DOHH2 (cell line): ENCODE measurements at regions not wholly inside any gene's neighbourhood (a gene's known extent, or its start where the extent isn't known, plus 50 kb on each side); places are given as distances from the start of the nearest gene placed in this dataset.

Experiments used
- H3F3A ChIP-seq: fragments of 200-600 bp; sonication (generic), shearing (Covaris generic); 2 replicates; pipeline ENCODE4 v1.6.0; 2016; ENCODE audit warnings: antibody characterized with exemption, mild to moderate bottlenecking; ENCODE audit not compliant: control insufficient read depth, insufficient read depth
- H3K27ac ChIP-seq: fragments of 200-600 bp; sonication (generic); 2 replicates; pipeline ENCODE4 v1.5.1; 2014; ENCODE audit warnings: low read depth, mild to moderate bottlenecking, low read length, moderate library complexity
- H3K27me3 ChIP-seq: fragments of 200-600 bp; sonication (generic); 2 replicates; pipeline ENCODE4 v1.6.1; 2014; ENCODE audit warnings: mild to moderate bottlenecking, low read length, mixed read lengths; ENCODE audit not compliant: control insufficient read depth
- H3K36me3 ChIP-seq: fragments of 200-600 bp; sonication (generic); 2 replicates; pipeline ENCODE4 v1.6.1; 2014; ENCODE audit warnings: mild to moderate bottlenecking, low read length, moderate library complexity, mixed read lengths; ENCODE audit not compliant: control insufficient read depth
- H3K4me1 ChIP-seq: fragments of 200-600 bp; sonication (generic); 2 replicates; pipeline ENCODE4 v1.6.1; 2014; ENCODE audit warnings: mild to moderate bottlenecking, low read length, mixed read lengths; ENCODE audit not compliant: control insufficient read depth
- H3K4me2 ChIP-seq: fragments of 200-600 bp; sonication (generic); 2 replicates; pipeline ENCODE4 v1.6.0; 2014; ENCODE audit warnings: mild to moderate bottlenecking, low read length, moderate library complexity
- H3K4me3 ChIP-seq: fragments of 200-600 bp; sonication (generic); 2 replicates; pipeline ENCODE4 v1.5.1; 2014; ENCODE audit warnings: mild to moderate bottlenecking, low read length, mixed read lengths
- H3K79me2 ChIP-seq: fragments of 200-600 bp; sonication (generic); 2 replicates; pipeline ENCODE4 v1.6.1; 2014; ENCODE audit warnings: mild to moderate bottlenecking, low read length, mixed read lengths; ENCODE audit not compliant: control insufficient read depth
- H3K9me2 ChIP-seq: fragments of 200-600 bp; sonication (generic); replicated peaks from 2 replicates; pipeline ENCODE4 v1.6.1; 2014; ENCODE audit warnings: mild to moderate bottlenecking, low read length, mixed read lengths; ENCODE audit not compliant: control insufficient read depth
- H3K9me3 ChIP-seq: fragments of 200-600 bp; sonication (generic); 2 replicates; pipeline ENCODE4 v1.6.1; 2014; ENCODE audit warnings: antibody characterized with exemption, low read length, mixed read lengths; ENCODE audit not compliant: control insufficient read depth, insufficient read depth
- H4K20me1 ChIP-seq: fragments of 200-600 bp; sonication (generic); 2 replicates; pipeline ENCODE4 v1.6.0; 2014; ENCODE audit warnings: low read depth, mild to moderate bottlenecking, antibody characterized with exemption, low read length, moderate library complexity; ENCODE audit not compliant: control insufficient read depth, insufficient read depth
- CTCF ChIP-seq: fragments of 200-600 bp; sonication (generic); IDR thresholded peaks from one replicate; pipeline ENCODE4 v1.5.1; 2014; ENCODE audit warnings: antibody characterized with exemption, mild to moderate bottlenecking, low read depth, low read length; ENCODE audit not compliant: poor library complexity, severe bottlenecking
- EZH2phosphoT487 ChIP-seq: fragments of 200-600 bp; sonication (generic); IDR thresholded peaks from 2 replicates; pipeline ENCODE4 v1.6.1; 2017; ENCODE audit warnings: borderline replicate concordance, mild to moderate bottlenecking, antibody characterized with exemption, low read length, moderate library complexity, mixed read lengths

DNA sequence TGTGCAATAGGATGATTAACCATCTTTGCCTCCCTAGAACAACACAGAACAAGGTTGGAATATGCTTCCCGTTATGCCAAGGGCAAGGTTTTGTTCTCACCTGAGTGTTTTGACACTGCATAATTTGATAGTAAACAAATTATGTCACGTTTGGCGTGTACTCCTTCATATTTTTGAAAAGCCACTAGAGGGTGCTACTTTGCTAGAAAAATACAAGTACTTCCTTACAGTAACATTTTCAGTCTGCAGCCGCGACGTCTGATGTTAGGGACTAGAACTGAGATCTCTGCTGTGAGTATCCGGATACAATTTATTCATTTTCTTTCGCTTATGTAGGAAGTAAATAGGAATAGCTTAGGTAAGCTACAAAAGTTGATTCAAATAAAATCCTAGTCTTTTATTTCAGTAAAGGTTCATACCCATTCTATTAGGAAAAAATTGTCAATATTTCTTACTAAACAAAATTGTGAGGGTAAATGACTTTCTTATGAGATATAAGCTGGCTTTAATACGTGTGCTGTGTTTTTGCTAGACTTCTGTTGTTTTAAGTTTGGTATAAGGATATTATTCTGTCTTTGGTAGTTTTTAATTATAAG lies 181.1 kb upstream of the WDFY3 start:
- TF ChIP-seq CTCF (peak; percentile 68), EZH2phosphoT487 (no peak)
- no peak overlapping the region for H3K27ac ChIP-seq
- peaks cover 5% of the 10 kb centered on the region for H3K27me3 ChIP-seq
- H3K9me2 ChIP-seq = no peaks in the 10 kb centered on the region
- H3K4me1 ChIP-seq = no peaks in the 10 kb centered on the region
- H4K20me1 ChIP-seq = no peaks in the 10 kb centered on the region
- no peaks in the 10 kb centered on the region for H3K79me2 ChIP-seq
- no peaks in the 10 kb centered on the region for H3K36me3 ChIP-seq
- no peaks in the 10 kb centered on the region for H3F3A ChIP-seq
- H3K4me2 ChIP-seq = no peak overlapping the region
- H3K4me3 ChIP-seq = no peak overlapping the region
- no peaks in the 10 kb centered on the region for H3K9me3 ChIP-seq

DNA sequence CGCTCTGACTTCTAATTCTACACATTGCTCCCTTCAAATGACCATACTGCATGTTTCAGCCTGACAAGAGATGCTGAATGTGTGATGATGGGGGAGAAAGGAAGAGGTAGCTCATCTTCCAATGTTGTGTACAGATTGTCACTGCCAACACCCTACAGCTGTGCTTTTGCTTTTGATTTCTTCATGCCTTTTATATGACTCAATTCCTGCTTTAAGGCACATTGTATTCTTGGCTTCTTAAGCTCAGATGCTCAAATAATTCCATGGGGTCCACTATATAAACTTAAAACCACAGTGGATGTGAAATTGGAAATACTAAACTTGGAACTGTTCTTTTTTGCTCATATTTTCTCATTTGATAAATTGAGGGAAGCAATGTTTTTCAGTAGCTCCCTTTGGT lies 183.2 kb upstream of the WDFY3 start:
- H3K36me3 ChIP-seq = no peaks in the 10 kb centered on the region
- TF ChIP-seq EZH2phosphoT487 (no peak), CTCF (no peak)
- H3F3A ChIP-seq = no peaks in the 10 kb centered on the region
- H3K27me3 ChIP-seq = peaks cover 4% of the 10 kb centered on the region; the same call in 1 of the 2 replicates
- no peaks in the 10 kb centered on the region for H3K79me2 ChIP-seq
- no peaks in the 10 kb centered on the region for H3K9me2 ChIP-seq
- H3K9me3 ChIP-seq = no peaks in the 10 kb centered on the region
- H3K27ac ChIP-seq = no peak overlapping the region
- no peaks in the 10 kb centered on the region for H3K4me1 ChIP-seq
- no peak overlapping the region for H3K4me3 ChIP-seq
- H3K4me2 ChIP-seq = no peak overlapping the region
- no peaks in the 10 kb centered on the region for H4K20me1 ChIP-seq

GRCh38 chr4:85151371-85151770 lies 184.9 kb upstream of the WDFY3 start:
- Histone ChIP-seq H3K27ac (no peak overlapping the region), H3F3A (no peaks in the 10 kb centered on the region), H4K20me1 (no peaks in the 10 kb centered on the region), H3K9me2 (no peaks in the 10 kb centered on the region), H3K27me3 (peaks cover 4% of the 10 kb centered on the region; the same call in 1 of the 2 replicates), H3K9me3 (no peaks in the 10 kb centered on the region), H3K79me2 (no peaks in the 10 kb centered on the region), H3K4me2 (no peak overlapping the region), H3K4me1 (no peaks in the 10 kb centered on the region), H3K4me3 (no peak overlapping the region), H3K36me3 (no peaks in the 10 kb centered on the region)
- TF ChIP-seq EZH2phosphoT487 (no peak), CTCF (no peak)
